Astrocyte of the cerebellum (primary cell): ENCODE measurements at regions not wholly inside any gene's neighbourhood (a gene's known extent, or its start where the extent isn't known, plus 50 kb on each side); places are given as distances from the start of the nearest gene placed in this dataset.

Experiments
- DNase-seq: peaks from one replicate; pipeline ENCODE4 v3.0.0-alpha.2; 2011; ENCODE audit warnings: low read depth
- H3K4me3 ChIP-seq: 2 replicates; pipeline ENCODE4 v1.5.1; 2011; ENCODE audit warnings: mild to moderate bottlenecking, low read depth, low read length, moderate library complexity
- CTCF ChIP-seq: IDR thresholded peaks from 2 replicates; pipeline ENCODE4 v1.5.1; 2012; ENCODE audit warnings: low read length, low read depth, moderate library complexity, mild to moderate bottlenecking; ENCODE audit errors: missing control alignments
- in situ Hi-C: cut with HindIII; loops from 2 replicates; pipeline ENCODE4 v1.10.0; 2017; ENCODE audit warnings: low sequenced_read_pairs

GRCh38 chr18:53701697-53702096 lies 522.8 kb downstream of the MBD2 start:
- no peak for TF ChIP-seq CTCF
- no peak for DNase-seq
- no peak overlapping the region for H3K4me3 ChIP-seq
- in situ Hi-C loops, result no loop called here

GRCh38 chr18:53698907-53699306 lies 525.6 kb downstream of the MBD2 start:
- DNase-seq, result peak; percentile 11

GRCh38 chr18:53689886-53690285 lies 534.6 kb downstream of the MBD2 start:
- no peak overlapping the region for H3K4me3 ChIP-seq
- DNase-seq, result no peak
- in situ Hi-C loops, result no loop called here
- TF ChIP-seq CTCF, result no peak

More at GRCh38 chr18:53698907-53699306, 525.6 kb downstream of the MBD2 start:
- in situ Hi-C loops, result no loop called here
- TF ChIP-seq CTCF, result peak; percentile 68
- no peak overlapping the region for H3K4me3 ChIP-seq

- TF ChIP-seq CTCF, result no peak
- in situ Hi-C loops, result no loop called here
- H3K4me3 ChIP-seq, result no peak overlapping the region
- DNase-seq, result no peak
These were observed 537.5 kb downstream of the MBD2 start for GRCh38 chr18:53686965-53687364.

- H3K4me3 ChIP-seq, result no peak overlapping the region
- no peak for TF ChIP-seq CTCF
- no peak for DNase-seq
- in situ Hi-C loops, result no loop called here
These were observed 541.7 kb downstream of the MBD2 start for GRCh38 chr18:53682796-53683195.

GRCh38 chr18:53677480-53677879 lies 547.0 kb downstream of the MBD2 start:
- no peak overlapping the region for H3K4me3 ChIP-seq
- in situ Hi-C loops, result no loop called here
- no peak for DNase-seq
- TF ChIP-seq CTCF, result no peak

- no peak overlapping the region for H3K4me3 ChIP-seq
- TF ChIP-seq CTCF, result no peak
- in situ Hi-C loops, result no loop called here
- no peak for DNase-seq
These were observed 558.8 kb downstream of the MBD2 start for GRCh38 chr18:53665701-53666100.
